PFSK-1 (cell line): ENCODE measurements at regions not wholly inside any gene's neighbourhood (a gene's known extent, or its start where the extent isn't known, plus 50 kb on each side); places are given as distances from the start of the nearest gene placed in this dataset.

ENCODE experiments used
- FOXP2 ChIP-seq: optimal IDR thresholded peaks from 2 replicates; pipeline ENCODE3; 2011; ENCODE audit warnings: borderline replicate concordance, control low read depth, inconsistent platforms; ENCODE audit not compliant: insufficient read depth; ENCODE audit errors: extremely low read length, extremely low read depth
- POLR2AphosphoS5 ChIP-seq: IDR thresholded peaks from 2 replicates; pipeline ENCODE4 v1.6.1; 2012; ENCODE audit warnings: low read depth, mild to moderate bottlenecking, control low read depth, low read length, moderate library complexity
- SIN3A ChIP-seq: IDR thresholded peaks from 2 replicates; pipeline ENCODE4 v1.6.1; 2012; ENCODE audit warnings: mild to moderate bottlenecking, low read length, moderate library complexity, borderline replicate concordance; ENCODE audit not compliant: insufficient read depth
- TAF1 ChIP-seq: IDR thresholded peaks from 2 replicates; pipeline ENCODE4 v1.6.1; 2012; ENCODE audit warnings: low read length, control low read depth, borderline replicate concordance; ENCODE audit not compliant: insufficient read depth
- TF ChIP-seq, protein P1 (sequence below), 2 experiments: IDR thresholded peaks; 2 replicates each; pipeline versions ENCODE4 v1.6.1 to v1.8.0; 2011 to 2012; ENCODE audit warnings: low read depth in 2 of 2, low read length in 2 of 2, control low read depth in 1 of 2, inconsistent platforms in 1 of 2, mild to moderate bottlenecking in 1 of 2, moderate library complexity in 1 of 2; ENCODE audit not compliant: insufficient read depth in 1 of 2

DNA sequence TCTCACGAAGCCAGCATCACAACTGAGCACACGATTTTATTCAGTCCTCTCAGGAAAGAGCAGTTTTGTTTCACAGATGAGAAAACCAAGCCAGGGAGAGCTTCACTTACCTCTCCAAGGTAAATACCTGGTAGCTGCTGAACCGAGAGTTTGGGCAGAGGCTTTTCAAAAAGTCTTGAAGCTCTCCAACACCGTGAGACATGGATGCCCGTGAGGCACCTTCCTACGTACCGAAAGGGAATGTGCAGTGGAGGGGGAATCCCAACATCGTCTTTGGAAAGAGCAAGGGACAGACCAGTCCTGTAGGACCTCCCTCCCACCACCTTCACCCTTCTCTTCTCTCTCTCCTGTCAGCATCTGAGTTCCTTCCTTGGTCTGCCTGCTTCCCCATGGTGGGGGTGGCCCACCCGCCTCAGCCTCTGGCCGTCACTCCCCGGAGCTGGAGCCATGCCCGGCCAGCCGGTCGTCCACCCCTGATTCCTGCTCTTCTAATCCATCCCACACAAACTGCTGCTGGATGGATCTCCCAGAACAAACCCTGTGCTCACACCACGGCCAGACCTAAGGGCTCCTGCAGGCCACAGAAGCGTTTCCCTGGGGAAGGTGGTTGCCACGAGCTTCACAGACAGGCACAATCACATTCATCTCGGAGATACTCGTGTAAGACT, 97.3 kb upstream of the SNTG2 start:
- TF ChIP-seq POLR2AphosphoS5 = no peak
- no peak for TF ChIP-seq SIN3A
- no peak for TF ChIP-seq TAF1
- TF ChIP-seq, protein P1, sequence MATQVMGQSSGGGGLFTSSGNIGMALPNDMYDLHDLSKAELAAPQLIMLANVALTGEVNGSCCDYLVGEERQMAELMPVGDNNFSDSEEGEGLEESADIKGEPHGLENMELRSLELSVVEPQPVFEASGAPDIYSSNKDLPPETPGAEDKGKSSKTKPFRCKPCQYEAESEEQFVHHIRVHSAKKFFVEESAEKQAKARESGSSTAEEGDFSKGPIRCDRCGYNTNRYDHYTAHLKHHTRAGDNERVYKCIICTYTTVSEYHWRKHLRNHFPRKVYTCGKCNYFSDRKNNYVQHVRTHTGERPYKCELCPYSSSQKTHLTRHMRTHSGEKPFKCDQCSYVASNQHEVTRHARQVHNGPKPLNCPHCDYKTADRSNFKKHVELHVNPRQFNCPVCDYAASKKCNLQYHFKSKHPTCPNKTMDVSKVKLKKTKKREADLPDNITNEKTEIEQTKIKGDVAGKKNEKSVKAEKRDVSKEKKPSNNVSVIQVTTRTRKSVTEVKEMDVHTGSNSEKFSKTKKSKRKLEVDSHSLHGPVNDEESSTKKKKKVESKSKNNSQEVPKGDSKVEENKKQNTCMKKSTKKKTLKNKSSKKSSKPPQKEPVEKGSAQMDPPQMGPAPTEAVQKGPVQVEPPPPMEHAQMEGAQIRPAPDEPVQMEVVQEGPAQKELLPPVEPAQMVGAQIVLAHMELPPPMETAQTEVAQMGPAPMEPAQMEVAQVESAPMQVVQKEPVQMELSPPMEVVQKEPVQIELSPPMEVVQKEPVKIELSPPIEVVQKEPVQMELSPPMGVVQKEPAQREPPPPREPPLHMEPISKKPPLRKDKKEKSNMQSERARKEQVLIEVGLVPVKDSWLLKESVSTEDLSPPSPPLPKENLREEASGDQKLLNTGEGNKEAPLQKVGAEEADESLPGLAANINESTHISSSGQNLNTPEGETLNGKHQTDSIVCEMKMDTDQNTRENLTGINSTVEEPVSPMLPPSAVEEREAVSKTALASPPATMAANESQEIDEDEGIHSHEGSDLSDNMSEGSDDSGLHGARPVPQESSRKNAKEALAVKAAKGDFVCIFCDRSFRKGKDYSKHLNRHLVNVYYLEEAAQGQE (IDR thresholded peaks at IDR 0.05; ENCODE audit: insufficient read depth in 1 of 2, low read depth in 2 of 2, low read length in 2 of 2) = no peak
- no peak for TF ChIP-seq FOXP2
